Right atrium auricular region (tissue), 2 donors: ENCODE measurements at regions not wholly inside any gene's neighbourhood (a gene's known extent, or its start where the extent isn't known, plus 50 kb on each side); places are given as distances from the start of the nearest gene placed in this dataset.

ENCODE experiments used
- DNase-seq: peaks from one replicate; pipeline ENCODE4 v3.0.0-alpha.2; 2019; ENCODE audit warnings: low spot score
- H3K27ac ChIP-seq, 2 donors: fragments of 200-600 bp; sonication (generic); 1 replicate in 1 of 2; 2 replicates in 1 of 2; pipeline ENCODE4 v1.5.1; 2016 to 2019
- H3K27me3 ChIP-seq, 2 donors: fragments of 200-600 bp; sonication (generic); one replicate each; pipeline versions ENCODE4 v1.5.1 to v1.6.0; 2017 to 2019
- H3K36me3 ChIP-seq: fragments of 200-600 bp; sonication (generic); one replicate; pipeline ENCODE4 v1.5.1; 2016
- H3K4me1 ChIP-seq, 2 donors: fragments of 200-600 bp; sonication (generic); one replicate each; pipeline versions ENCODE4 v1.5.1 to v1.6.0; 2017 to 2019
- H3K4me3 ChIP-seq, 2 donors: fragments of 200-600 bp; sonication (generic); 1 replicate in 1 of 2; 2 replicates in 1 of 2; pipeline ENCODE4 v1.5.1; 2017 to 2019; ENCODE audit warnings: mild to moderate bottlenecking in 1 of 2, moderate library complexity in 1 of 2
- H3K9me3 ChIP-seq, 2 donors: fragments of 200-600 bp; sonication (generic); one replicate each; pipeline ENCODE4 v1.5.1; 2019
- TF ChIP-seq, protein P1 (sequence below), 2 donors: fragments of 200-600 bp; sonication (generic); IDR thresholded peaks; one replicate each; pipeline ENCODE4 v1.5.1; 2019; ENCODE audit warnings: antibody characterized with exemption in 2 of 2

DNA sequence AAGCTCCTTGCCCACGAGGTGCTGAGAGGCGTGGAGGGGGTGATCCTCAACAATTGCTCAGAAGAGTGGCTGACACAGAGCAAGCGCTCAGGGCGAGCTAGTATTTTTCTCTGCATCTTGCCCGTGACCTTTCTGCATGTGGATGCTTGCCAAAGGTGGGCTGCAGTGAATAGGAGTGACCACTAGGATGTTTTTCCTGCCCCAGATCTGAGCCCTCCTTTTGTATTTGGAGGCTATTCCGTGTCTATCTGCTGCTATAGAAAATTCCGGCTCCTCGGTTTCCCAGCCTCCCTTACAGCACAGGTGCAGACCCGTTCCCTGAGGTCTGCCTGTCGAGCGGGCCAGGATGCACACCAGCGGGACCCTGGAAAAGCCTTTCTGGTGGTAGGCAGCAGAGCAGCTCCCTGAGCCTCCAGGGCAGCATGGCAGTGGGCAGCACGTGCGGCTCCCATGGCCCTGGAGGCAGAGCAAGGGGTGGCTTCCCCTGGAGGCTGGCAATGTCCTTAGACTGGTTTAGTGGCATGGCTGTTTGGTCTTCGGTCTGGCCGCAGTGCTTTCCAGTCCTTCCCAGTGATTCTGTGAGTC lies 145.1 kb upstream of the PCBD1 start:
- H3K36me3 ChIP-seq = no peaks in the 10 kb centered on the region
- no peak for DNase-seq
- TF ChIP-seq, protein P1, sequence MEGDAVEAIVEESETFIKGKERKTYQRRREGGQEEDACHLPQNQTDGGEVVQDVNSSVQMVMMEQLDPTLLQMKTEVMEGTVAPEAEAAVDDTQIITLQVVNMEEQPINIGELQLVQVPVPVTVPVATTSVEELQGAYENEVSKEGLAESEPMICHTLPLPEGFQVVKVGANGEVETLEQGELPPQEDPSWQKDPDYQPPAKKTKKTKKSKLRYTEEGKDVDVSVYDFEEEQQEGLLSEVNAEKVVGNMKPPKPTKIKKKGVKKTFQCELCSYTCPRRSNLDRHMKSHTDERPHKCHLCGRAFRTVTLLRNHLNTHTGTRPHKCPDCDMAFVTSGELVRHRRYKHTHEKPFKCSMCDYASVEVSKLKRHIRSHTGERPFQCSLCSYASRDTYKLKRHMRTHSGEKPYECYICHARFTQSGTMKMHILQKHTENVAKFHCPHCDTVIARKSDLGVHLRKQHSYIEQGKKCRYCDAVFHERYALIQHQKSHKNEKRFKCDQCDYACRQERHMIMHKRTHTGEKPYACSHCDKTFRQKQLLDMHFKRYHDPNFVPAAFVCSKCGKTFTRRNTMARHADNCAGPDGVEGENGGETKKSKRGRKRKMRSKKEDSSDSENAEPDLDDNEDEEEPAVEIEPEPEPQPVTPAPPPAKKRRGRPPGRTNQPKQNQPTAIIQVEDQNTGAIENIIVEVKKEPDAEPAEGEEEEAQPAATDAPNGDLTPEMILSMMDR (IDR thresholded peaks at IDR 0.05) = no peak

DNA sequence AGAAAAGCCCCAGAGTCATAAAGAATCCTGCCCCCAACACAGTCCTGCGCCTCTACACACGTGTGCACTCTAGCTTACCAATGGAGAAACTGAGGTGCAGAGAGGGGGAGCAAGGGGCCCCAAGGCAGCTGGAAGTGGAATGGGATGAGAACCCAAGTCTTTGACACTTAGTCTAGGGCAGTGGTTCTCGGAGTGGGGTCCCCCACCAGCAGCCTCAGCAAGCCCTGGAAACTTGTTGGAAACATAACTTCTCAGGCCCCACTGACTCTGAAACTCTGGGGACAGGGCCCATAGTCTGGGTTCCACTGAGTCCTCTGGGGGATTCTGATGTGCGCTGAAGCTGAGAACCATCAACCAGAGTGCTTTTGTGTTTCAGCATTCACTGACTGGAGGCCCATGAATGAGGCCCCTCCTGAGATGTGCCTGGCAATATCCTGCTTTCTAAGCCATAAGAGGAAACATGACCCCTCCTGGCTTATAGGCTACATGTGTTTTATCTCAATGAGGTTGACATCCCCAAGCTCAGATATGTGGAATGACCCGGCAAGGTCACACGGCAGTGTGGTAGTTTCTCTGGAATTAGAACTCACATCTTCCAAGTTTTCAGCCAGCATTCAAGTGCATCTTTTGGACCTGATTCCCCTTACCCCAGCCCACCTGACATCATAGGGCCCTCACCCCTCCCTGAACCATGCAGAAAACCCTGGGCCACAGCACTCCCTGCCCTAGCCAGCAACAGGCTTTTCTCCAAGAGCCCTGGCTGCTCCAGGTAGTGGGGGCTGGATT lies 147.3 kb upstream of the PCBD1 start:
- no peaks in the 10 kb centered on the region for H3K9me3 ChIP-seq
- no peaks in the 10 kb centered on the region for H3K27me3 ChIP-seq
- H3K4me3 ChIP-seq = no peak overlapping the region
- no peaks in the 10 kb centered on the region for H3K4me1 ChIP-seq
- H3K36me3 ChIP-seq = no peaks in the 10 kb centered on the region
- H3K27ac ChIP-seq = no peak overlapping the region
- no peak for DNase-seq
- TF ChIP-seq, protein P1 (IDR thresholded peaks at IDR 0.05) = no peak

More for the DNA sequence above, 145.1 kb upstream of the PCBD1 start:
- no peaks in the 10 kb centered on the region for H3K4me1 ChIP-seq
- H3K27ac ChIP-seq = no peak overlapping the region
- H3K9me3 ChIP-seq = no peaks in the 10 kb centered on the region
- H3K27me3 ChIP-seq = no peaks in the 10 kb centered on the region
- H3K4me3 ChIP-seq = no peak overlapping the region

DNA sequence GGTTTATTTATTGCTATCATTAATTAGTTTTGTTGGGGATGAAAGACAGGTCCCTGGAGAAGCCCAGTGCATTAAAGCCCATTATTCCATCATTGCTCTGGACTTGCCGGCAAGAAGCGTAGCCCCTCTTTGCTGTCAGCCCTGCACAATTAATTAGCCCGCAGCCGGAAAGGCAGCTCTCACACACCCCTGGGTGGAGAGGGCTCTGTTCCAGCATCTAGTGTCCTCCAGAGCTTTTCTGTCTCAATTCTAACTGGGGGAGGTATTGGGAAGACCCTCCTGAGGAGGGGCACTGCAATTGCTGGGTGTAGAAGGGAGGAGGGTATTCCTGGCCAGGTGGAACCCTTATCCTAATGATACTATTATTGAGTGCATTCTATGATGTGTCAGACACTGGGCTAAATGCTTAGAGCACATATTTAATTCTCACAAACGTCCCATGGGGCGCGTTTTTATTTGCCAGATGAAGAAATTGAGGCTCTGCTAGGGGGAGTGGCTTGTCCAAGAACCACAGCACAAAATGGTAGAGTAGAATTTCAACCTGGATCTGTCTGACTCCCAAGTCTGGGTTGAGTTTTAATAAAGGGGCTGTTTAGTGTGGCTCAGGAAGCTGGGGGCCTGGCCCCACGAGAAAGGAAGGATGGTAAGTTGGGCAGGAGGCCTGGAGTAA lies 148.1 kb upstream of the PCBD1 start:
- no peaks in the 10 kb centered on the region for H3K9me3 ChIP-seq
- H3K36me3 ChIP-seq = no peaks in the 10 kb centered on the region
- H3K27me3 ChIP-seq = no peaks in the 10 kb centered on the region
- H3K27ac ChIP-seq = no peak overlapping the region
- DNase-seq = no peak
- H3K4me1 ChIP-seq = no peaks in the 10 kb centered on the region
- TF ChIP-seq, protein P1 (IDR thresholded peaks at IDR 0.05) = no peak
- H3K4me3 ChIP-seq = no peak overlapping the region

DNA sequence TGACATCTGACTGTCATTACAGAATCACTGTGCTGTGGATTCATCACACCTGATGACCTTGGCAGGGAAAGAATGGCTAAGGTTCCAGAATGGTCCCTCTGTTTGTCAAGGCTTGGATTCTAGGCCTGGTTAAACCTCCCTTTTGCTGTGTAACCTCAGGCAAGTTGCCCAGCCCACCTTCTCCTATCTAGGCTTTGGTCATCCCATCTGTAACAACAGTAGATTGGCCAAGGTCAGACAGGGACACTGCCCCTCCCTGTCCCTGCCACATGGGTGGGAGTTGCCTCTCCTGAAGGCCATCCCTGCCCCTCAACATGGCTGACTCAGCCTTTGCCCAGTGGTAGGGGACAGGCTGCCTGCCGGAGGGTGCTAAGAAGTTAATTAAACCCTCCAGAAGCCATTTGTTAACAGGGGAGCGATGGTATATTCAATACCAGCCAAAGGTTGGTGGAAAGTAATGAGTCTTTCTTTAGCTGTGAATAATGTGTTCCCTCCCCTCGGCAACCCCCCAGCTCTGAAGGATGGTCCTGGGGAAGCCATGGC lies 149.8 kb upstream of the PCBD1 start:
- Histone ChIP-seq H3K4me1 (no peaks in the 10 kb centered on the region), H3K9me3 (no peaks in the 10 kb centered on the region), H3K36me3 (no peaks in the 10 kb centered on the region), H3K27me3 (no peaks in the 10 kb centered on the region), H3K27ac (no peak overlapping the region), H3K4me3 (no peak overlapping the region)
- TF ChIP-seq, protein P1 (IDR thresholded peaks at IDR 0.05) = no peak
- no peak for DNase-seq

DNA sequence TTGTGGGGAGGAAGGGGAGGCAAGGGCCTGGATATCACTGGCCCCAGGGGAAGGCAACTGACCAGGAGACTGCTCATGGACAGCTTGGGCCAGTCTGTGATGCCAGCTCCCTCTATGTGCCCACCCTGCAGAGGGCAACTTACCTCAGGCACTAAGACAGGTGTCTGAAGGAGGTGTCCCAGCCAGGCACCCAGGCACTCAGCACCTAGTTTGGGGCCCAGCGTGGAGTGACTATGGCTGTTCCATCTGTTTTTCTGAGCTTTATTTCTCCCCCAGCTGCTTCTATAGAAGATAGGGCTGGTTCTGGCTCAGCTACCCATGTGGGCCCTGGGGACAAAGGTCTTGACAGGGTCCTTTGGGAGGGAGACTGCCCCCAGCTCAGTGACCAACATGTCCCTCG lies 150.6 kb upstream of the PCBD1 start:
- Histone ChIP-seq H3K27ac (no peak overlapping the region), H3K9me3 (no peaks in the 10 kb centered on the region), H3K36me3 (no peaks in the 10 kb centered on the region), H3K27me3 (no peaks in the 10 kb centered on the region), H3K4me3 (no peak overlapping the region), H3K4me1 (no peaks in the 10 kb centered on the region)
- DNase-seq = no peak
- TF ChIP-seq, protein P1 (IDR thresholded peaks at IDR 0.05) = no peak
